ENCODE measurements at regions not wholly inside any gene's neighbourhood (a gene's known extent, or its start where the extent isn't known, plus 50 kb on each side); places are given as distances from the start of the nearest gene placed in this dataset.

- TF ChIP-seq POLR2A (IDR thresholded peaks at IDR 0.05) (no peak), CTCF (IDR thresholded peaks at IDR 0.05 in 4 of 5, conservative IDR thresholded peaks at IDR 0.05 in 1 of 5) (no peak)
Measured at GRCh38 chr12:98064501-98064900, 450.9 kb upstream of the TMPO start.
